Suprapubic skin (tissue), 4 donors: ENCODE measurements at regions not wholly inside any gene's neighbourhood (a gene's known extent, or its start where the extent isn't known, plus 50 kb on each side); places are given as distances from the start of the nearest gene placed in this dataset.

Source experiments
- DNase-seq, 2 donors: peaks; one replicate each; pipeline ENCODE4 v3.0.0-alpha.2; 2019; ENCODE audit warnings: low spot score in 2 of 2
- H3K27ac ChIP-seq: fragments of 200-600 bp; sonication (generic); one replicate; pipeline ENCODE4 v1.5.1; 2019
- H3K27me3 ChIP-seq: fragments of 200-600 bp; sonication (generic); one replicate; pipeline ENCODE4 v1.5.1; 2019
- H3K36me3 ChIP-seq: fragments of 200-600 bp; sonication (generic); one replicate; pipeline ENCODE4 v1.5.1; 2019
- H3K4me1 ChIP-seq: fragments of 200-600 bp; sonication (generic); one replicate; pipeline ENCODE4 v1.5.1; 2019
- H3K4me3 ChIP-seq: fragments of 200-600 bp; sonication (generic); one replicate; pipeline ENCODE4 v1.5.1; 2019; ENCODE audit warnings: mild to moderate bottlenecking
- H3K9me3 ChIP-seq: fragments of 200-600 bp; sonication (generic); one replicate; pipeline ENCODE4 v1.5.1; 2019
- CTCF ChIP-seq, 2 donors: fragments of 200-600 bp in 1 of 2; fragments of 450-650 bp in 1 of 2; sonication (generic) in 1 of 2; IDR thresholded peaks; one replicate each; pipeline ENCODE4 v1.5.1; 2016 to 2019; ENCODE audit warnings: antibody characterized with exemption in 2 of 2, mild to moderate bottlenecking in 1 of 2, moderate library complexity in 1 of 2
- EP300 ChIP-seq: sonication (generic); formaldehyde crosslinking; IDR thresholded peaks from one replicate; pipeline ENCODE4 v1.6.1; 2017; ENCODE audit warnings: antibody characterized with exemption
- POLR2A ChIP-seq, 2 donors: fragments of 450-650 bp; IDR thresholded peaks; one replicate each; pipeline ENCODE4 v1.6.1; 2017; ENCODE audit warnings: antibody characterized with exemption in 2 of 2, mild to moderate bottlenecking in 2 of 2, moderate library complexity in 2 of 2
- POLR2AphosphoS5 ChIP-seq, 3 donors: sonication (generic); formaldehyde crosslinking; IDR thresholded peaks; one replicate each; pipeline ENCODE4 v1.6.1; 2017; ENCODE audit warnings: antibody characterized with exemption in 3 of 3
- WGBS: methylation state at CpG from one replicate; pipeline ENCODE4 v1.1.5; 2018; 5-methylcytosine and 5-hydroxymethylcytosine counted together

GRCh38 chr18:66749481-66750035 is 145.7 kb upstream of the CDH19 start:
- H3K36me3 ChIP-seq, result no peaks in the 10 kb centered on the region
- no peaks in the 10 kb centered on the region for H3K4me1 ChIP-seq
- H3K27me3 ChIP-seq, result no peaks in the 10 kb centered on the region
- DNase-seq, result no peak
- TF ChIP-seq EP300, result no peak
- H3K9me3 ChIP-seq, result no peaks in the 10 kb centered on the region
- H3K27ac ChIP-seq, result no peak overlapping the region
- no peak overlapping the region for H3K4me3 ChIP-seq

- no peak for TF ChIP-seq POLR2AphosphoS5 (IDR thresholded peaks at IDR 0.05)
- no peak for TF ChIP-seq CTCF (IDR thresholded peaks at IDR 0.05)
- no peak overlapping the region for H3K4me3 ChIP-seq
- no peaks in the 10 kb centered on the region for H3K27me3 ChIP-seq
- DNase-seq, result no peak
- 54% methylated on average over 2 of the region's 2 CpGs for whole genome bisulfite sequencing
- no peak overlapping the region for H3K27ac ChIP-seq
- H3K36me3 ChIP-seq, result no peaks in the 10 kb centered on the region
- H3K4me1 ChIP-seq, result no peaks in the 10 kb centered on the region
- H3K9me3 ChIP-seq, result peaks cover 1% of the 10 kb centered on the region
Measured at GRCh38 chr18:66749030-66749429, 145.1 kb upstream of the CDH19 start.

GRCh38 chr18:66742832-66743231 is 138.9 kb upstream of the CDH19 start:
- Histone ChIP-seq H3K4me1 (no peaks in the 10 kb centered on the region), H3K9me3 (peaks cover 3% of the 10 kb centered on the region), H3K27me3 (no peaks in the 10 kb centered on the region), H3K4me3 (no peak overlapping the region), H3K27ac (no peak overlapping the region), H3K36me3 (no peaks in the 10 kb centered on the region)
- 40% methylated on average over 2 of the region's 2 CpGs for WGBS
- DNase-seq, result no peak
- TF ChIP-seq CTCF (IDR thresholded peaks at IDR 0.05), result no peak
- TF ChIP-seq POLR2AphosphoS5 (IDR thresholded peaks at IDR 0.05), result no peak
- TF ChIP-seq POLR2A (IDR thresholded peaks at IDR 0.05), result no peak
- TF ChIP-seq EP300, result no peak

GRCh38 chr18:66735933-66736332 is 132.0 kb upstream of the CDH19 start:
- Histone ChIP-seq H3K4me3 (no peak overlapping the region), H3K9me3 (no peaks in the 10 kb centered on the region), H3K27ac (no peak overlapping the region), H3K4me1 (no peaks in the 10 kb centered on the region), H3K36me3 (no peaks in the 10 kb centered on the region), H3K27me3 (no peaks in the 10 kb centered on the region)
- TF ChIP-seq CTCF (IDR thresholded peaks at IDR 0.05) (no peak), POLR2AphosphoS5 (IDR thresholded peaks at IDR 0.05) (no peak), POLR2A (IDR thresholded peaks at IDR 0.05) (no peak), EP300 (no peak)
- no peak for DNase-seq
- 92% methylated on average over 1 of the region's 1 CpG for WGBS

GRCh38 chr18:66734451-66734850 is 130.6 kb upstream of the CDH19 start:
- DNase-seq, result no peak
- Histone ChIP-seq H3K27me3 (no peaks in the 10 kb centered on the region), H3K27ac (no peak overlapping the region), H3K4me3 (no peak overlapping the region), H3K4me1 (no peaks in the 10 kb centered on the region), H3K9me3 (no peaks in the 10 kb centered on the region), H3K36me3 (no peaks in the 10 kb centered on the region)
- TF ChIP-seq EP300 (no peak), CTCF (IDR thresholded peaks at IDR 0.05) (no peak), POLR2AphosphoS5 (IDR thresholded peaks at IDR 0.05) (no peak), POLR2A (IDR thresholded peaks at IDR 0.05) (no peak)
- WGBS, result 91% methylated on average over 2 of the region's 2 CpGs

GRCh38 chr18:66731890-66732289 is 128.0 kb upstream of the CDH19 start:
- Histone ChIP-seq H3K27ac (no peak overlapping the region), H3K4me3 (no peak overlapping the region), H3K4me1 (no peaks in the 10 kb centered on the region), H3K36me3 (no peaks in the 10 kb centered on the region), H3K9me3 (no peaks in the 10 kb centered on the region), H3K27me3 (no peaks in the 10 kb centered on the region)
- no peak for DNase-seq
- no peak for TF ChIP-seq POLR2A (IDR thresholded peaks at IDR 0.05)
